ENCODE measurements at regions not wholly inside any gene's neighbourhood (a gene's known extent, or its start where the extent isn't known, plus 50 kb on each side); places are given as distances from the start of the nearest gene placed in this dataset.

DNA sequence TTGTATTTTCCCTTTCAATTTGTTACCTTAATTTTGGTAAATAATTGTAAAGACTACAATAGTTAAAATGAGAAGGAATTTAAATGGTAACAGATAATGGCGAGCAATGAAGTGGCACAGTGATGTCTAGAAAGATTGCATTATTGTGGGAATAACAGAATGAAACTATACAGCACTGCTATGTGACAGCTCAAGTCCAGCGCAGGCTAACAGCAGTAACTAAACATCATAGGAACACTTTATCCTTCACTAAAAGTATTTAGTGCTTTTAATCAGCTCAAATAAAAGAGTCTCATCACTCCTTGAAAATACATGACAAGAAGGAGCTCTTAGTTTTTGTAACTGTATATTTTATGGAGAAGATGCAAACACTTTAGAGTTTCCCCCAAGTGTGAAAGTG, 190.8 kb downstream of the TENT5A start:
- DNase-seq (ENCODE audit: insufficient read length, low spot score), result no peak
- TF ChIP-seq SPI1 (IDR thresholded peaks at IDR 0.05; ENCODE audit: low read depth, low read length) (no peak), TAF1 (IDR thresholded peaks at IDR 0.05; ENCODE audit: low read depth, low read length) (no peak), POLR2A (IDR thresholded peaks at IDR 0.05; ENCODE audit: low read depth, low read length) (no peak), POLR2AphosphoS5 (IDR thresholded peaks at IDR 0.05; ENCODE audit: low read depth, low read length) (no peak), PAX5 (IDR thresholded peaks at IDR 0.05; ENCODE audit: insufficient read depth, low read length, severe bottlenecking) (no peak), POU2F2 (IDR thresholded peaks at IDR 0.05; ENCODE audit: low read depth, low read length) (no peak)
- no peak for FAIRE-seq

GRCh38 chr6:81561071-81561564, 191.4 kb downstream of the TENT5A start:
- FAIRE-seq (no peak), DNase-seq (ENCODE audit: insufficient read length, low spot score) (no peak)
- TF ChIP-seq PAX5 (IDR thresholded peaks at IDR 0.05; ENCODE audit: insufficient read depth, low read length, severe bottlenecking) (no peak), POLR2A (IDR thresholded peaks at IDR 0.05; ENCODE audit: low read depth, low read length) (no peak), SPI1 (IDR thresholded peaks at IDR 0.05; ENCODE audit: low read depth, low read length) (no peak), POU2F2 (IDR thresholded peaks at IDR 0.05; ENCODE audit: low read depth, low read length) (no peak), TAF1 (IDR thresholded peaks at IDR 0.05; ENCODE audit: low read depth, low read length) (no peak), POLR2AphosphoS5 (IDR thresholded peaks at IDR 0.05; ENCODE audit: low read depth, low read length) (no peak)

GRCh38 chr6:81557811-81558210, 194.7 kb downstream of the TENT5A start:
- DNase-seq (ENCODE audit: insufficient read length, low spot score), result no peak
- FAIRE-seq, result no peak
- TF ChIP-seq SPI1 (IDR thresholded peaks at IDR 0.05; ENCODE audit: low read depth, low read length) (no peak), POLR2AphosphoS5 (IDR thresholded peaks at IDR 0.05; ENCODE audit: low read depth, low read length) (no peak), POU2F2 (IDR thresholded peaks at IDR 0.05; ENCODE audit: low read depth, low read length) (no peak), TAF1 (IDR thresholded peaks at IDR 0.05; ENCODE audit: low read depth, low read length) (no peak), POLR2A (IDR thresholded peaks at IDR 0.05; ENCODE audit: low read depth, low read length) (no peak), PAX5 (IDR thresholded peaks at IDR 0.05; ENCODE audit: insufficient read depth, low read length, severe bottlenecking) (no peak)

DNA sequence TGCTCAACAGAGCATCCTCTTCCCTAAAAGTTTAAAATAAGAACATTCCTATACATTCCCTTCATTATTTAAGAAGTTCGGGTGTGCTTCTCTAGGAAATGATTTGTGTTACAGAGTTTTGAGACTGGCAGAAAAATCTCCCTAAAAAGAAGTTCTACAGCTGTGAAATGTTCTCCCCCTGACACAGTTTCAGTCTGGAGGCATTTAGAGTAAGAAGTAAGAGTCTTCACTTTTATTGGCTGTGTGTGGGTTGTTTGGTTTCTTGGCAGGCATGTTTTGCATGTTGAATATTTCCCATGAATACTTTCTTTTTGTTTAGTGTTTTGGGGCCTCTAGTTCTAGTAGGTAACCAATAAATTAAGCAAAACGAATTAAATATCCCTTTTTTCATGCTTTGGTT, 195.9 kb downstream of the TENT5A start:
- TF ChIP-seq TAF1 (IDR thresholded peaks at IDR 0.05; ENCODE audit: low read depth, low read length), result no peak
- no peak for TF ChIP-seq SPI1 (IDR thresholded peaks at IDR 0.05; ENCODE audit: low read depth, low read length)
- DNase-seq (ENCODE audit: insufficient read length, low spot score) (no peak), FAIRE-seq (no peak)

DNA sequence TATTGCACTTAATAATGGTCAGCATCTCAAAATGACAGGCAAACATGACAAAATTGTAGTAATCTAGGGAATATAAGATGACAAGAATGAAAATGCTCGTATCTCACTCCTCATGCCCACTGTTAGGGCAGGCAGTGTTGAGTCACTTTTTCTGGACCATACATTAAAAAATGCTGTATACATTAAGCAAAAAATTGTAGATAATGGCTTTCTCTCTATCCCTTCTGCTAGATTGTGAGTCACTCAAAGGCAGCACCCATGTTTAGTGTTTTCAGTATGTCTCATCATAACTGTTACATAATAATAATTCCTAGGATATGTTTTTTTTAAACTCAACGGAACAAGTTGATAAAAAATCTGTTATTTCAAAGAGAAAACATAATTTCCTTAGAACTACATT, 199.3 kb downstream of the TENT5A start:
- FAIRE-seq, result no peak
- no peak for TF ChIP-seq PAX5 (IDR thresholded peaks at IDR 0.05; ENCODE audit: insufficient read depth, low read length, severe bottlenecking)
- TF ChIP-seq POLR2AphosphoS5 (IDR thresholded peaks at IDR 0.05; ENCODE audit: low read depth, low read length), result no peak
- no peak for TF ChIP-seq POLR2A (IDR thresholded peaks at IDR 0.05; ENCODE audit: low read depth, low read length)
- TF ChIP-seq SPI1 (IDR thresholded peaks at IDR 0.05; ENCODE audit: low read depth, low read length), result no peak
- no peak for TF ChIP-seq TAF1 (IDR thresholded peaks at IDR 0.05; ENCODE audit: low read depth, low read length)
- no peak for TF ChIP-seq POU2F2 (IDR thresholded peaks at IDR 0.05; ENCODE audit: low read depth, low read length)
- no peak for DNase-seq (ENCODE audit: insufficient read length, low spot score)

GRCh38 chr6:81552644-81553043, 199.8 kb downstream of the TENT5A start:
- TF ChIP-seq POLR2AphosphoS5 (IDR thresholded peaks at IDR 0.05; ENCODE audit: low read depth, low read length) (no peak), POLR2A (IDR thresholded peaks at IDR 0.05; ENCODE audit: low read depth, low read length) (no peak), POU2F2 (IDR thresholded peaks at IDR 0.05; ENCODE audit: low read depth, low read length) (no peak), TAF1 (IDR thresholded peaks at IDR 0.05; ENCODE audit: low read depth, low read length) (no peak), SPI1 (IDR thresholded peaks at IDR 0.05; ENCODE audit: low read depth, low read length) (no peak), PAX5 (IDR thresholded peaks at IDR 0.05; ENCODE audit: insufficient read depth, low read length, severe bottlenecking) (no peak)
- DNase-seq (ENCODE audit: insufficient read length, low spot score) (no peak), FAIRE-seq (no peak)

DNA sequence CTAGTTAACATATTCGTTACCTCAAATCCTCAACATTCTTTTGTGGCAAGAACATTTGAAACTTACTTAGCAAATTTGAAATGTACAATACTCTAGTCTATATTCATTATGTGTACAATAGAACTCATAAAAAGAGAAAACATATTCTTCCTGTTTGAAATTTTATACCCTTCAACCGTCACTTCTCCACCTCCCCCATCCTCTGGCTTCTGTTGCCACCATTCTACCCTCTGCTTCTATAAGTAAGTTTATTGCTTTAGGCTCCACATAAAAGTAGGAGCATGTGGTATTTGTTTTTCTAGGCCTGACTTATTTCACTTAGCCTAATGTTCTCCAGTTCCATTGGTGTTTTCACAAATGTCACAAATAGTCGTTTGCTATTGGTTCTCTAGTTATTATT, 205.3 kb downstream of the TENT5A start:
- TF ChIP-seq POLR2A (IDR thresholded peaks at IDR 0.05; ENCODE audit: low read depth, low read length), result no peak
- TF ChIP-seq POU2F2 (IDR thresholded peaks at IDR 0.05; ENCODE audit: low read depth, low read length), result no peak
- TF ChIP-seq POLR2AphosphoS5 (IDR thresholded peaks at IDR 0.05; ENCODE audit: low read depth, low read length), result no peak
- no peak for TF ChIP-seq SPI1 (IDR thresholded peaks at IDR 0.05; ENCODE audit: low read depth, low read length)
- FAIRE-seq (no peak), DNase-seq (ENCODE audit: insufficient read length, low spot score) (no peak)

- TF ChIP-seq SPI1 (IDR thresholded peaks at IDR 0.05; ENCODE audit: low read depth, low read length) (no peak), POLR2A (IDR thresholded peaks at IDR 0.05; ENCODE audit: low read depth, low read length) (no peak), PAX5 (IDR thresholded peaks at IDR 0.05; ENCODE audit: insufficient read depth, low read length, severe bottlenecking) (no peak), POU2F2 (IDR thresholded peaks at IDR 0.05; ENCODE audit: low read depth, low read length) (no peak), POLR2AphosphoS5 (IDR thresholded peaks at IDR 0.05; ENCODE audit: low read depth, low read length) (no peak), TAF1 (IDR thresholded peaks at IDR 0.05; ENCODE audit: low read depth, low read length) (no peak)
- FAIRE-seq, result no peak
- no peak for DNase-seq (ENCODE audit: insufficient read length, low spot score)
Measured at GRCh38 chr6:81534934-81535465, 217.5 kb downstream of the TENT5A start.

DNA sequence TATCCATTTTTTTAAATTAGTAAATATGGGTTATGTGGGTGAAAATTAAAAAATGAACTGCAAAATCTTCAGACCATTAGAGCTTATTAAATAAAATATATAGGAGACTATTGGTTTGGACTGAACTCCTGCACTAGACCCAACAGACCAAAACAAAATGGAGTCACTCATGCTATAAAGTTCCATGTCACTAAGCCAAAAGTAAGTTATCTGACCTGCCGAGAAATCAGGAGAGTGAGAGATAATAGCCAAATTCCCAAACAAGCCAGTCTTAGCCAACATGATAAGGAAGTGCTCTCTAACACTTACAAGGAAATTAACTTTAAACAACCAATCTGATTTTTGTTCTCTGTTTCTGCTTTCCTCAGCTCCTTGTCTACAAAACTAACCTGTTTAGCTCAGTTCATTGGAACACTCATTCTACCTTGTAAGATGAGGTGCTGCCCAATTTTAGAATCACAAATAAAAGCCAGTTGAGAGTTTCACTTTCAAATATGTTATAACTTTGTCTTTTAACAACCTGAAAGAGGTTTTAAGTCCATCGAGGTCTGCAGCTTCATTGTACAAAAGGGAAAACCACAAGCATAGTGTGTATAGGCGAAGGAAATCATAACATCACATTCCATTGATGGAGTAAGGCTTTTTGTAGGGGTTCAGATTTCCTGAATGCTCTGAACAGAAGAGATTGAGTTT, 220.5 kb downstream of the TENT5A start:
- DNase-seq (ENCODE audit: insufficient read length, low spot score) (no peak), FAIRE-seq (no peak)
- TF ChIP-seq POLR2AphosphoS5 (IDR thresholded peaks at IDR 0.05; ENCODE audit: low read depth, low read length) (no peak), PAX5 (IDR thresholded peaks at IDR 0.05; ENCODE audit: insufficient read depth, low read length, severe bottlenecking) (no peak), POU2F2 (IDR thresholded peaks at IDR 0.05; ENCODE audit: low read depth, low read length) (no peak), SPI1 (IDR thresholded peaks at IDR 0.05; ENCODE audit: low read depth, low read length) (no peak), POLR2A (IDR thresholded peaks at IDR 0.05; ENCODE audit: low read depth, low read length) (no peak), TAF1 (IDR thresholded peaks at IDR 0.05; ENCODE audit: low read depth, low read length) (no peak)

GRCh38 chr6:81517455-81517854, 235.0 kb downstream of the TENT5A start:
- TF ChIP-seq TAF1 (IDR thresholded peaks at IDR 0.05; ENCODE audit: low read depth, low read length), result no peak
- TF ChIP-seq PAX5 (IDR thresholded peaks at IDR 0.05; ENCODE audit: insufficient read depth, low read length, severe bottlenecking), result no peak
- TF ChIP-seq POLR2A (IDR thresholded peaks at IDR 0.05; ENCODE audit: low read depth, low read length), result no peak
- TF ChIP-seq POLR2AphosphoS5 (IDR thresholded peaks at IDR 0.05; ENCODE audit: low read depth, low read length), result no peak
- no peak for TF ChIP-seq SPI1 (IDR thresholded peaks at IDR 0.05; ENCODE audit: low read depth, low read length)
- TF ChIP-seq POU2F2 (IDR thresholded peaks at IDR 0.05; ENCODE audit: low read depth, low read length), result no peak
- DNase-seq (ENCODE audit: insufficient read length, low spot score), result no peak
- no peak for FAIRE-seq

Data from GM12891 (cell line).